Esophagus muscularis mucosa (tissue), 4 donors: ENCODE measurements at regions not wholly inside any gene's neighbourhood (a gene's known extent, or its start where the extent isn't known, plus 50 kb on each side); places are given as distances from the start of the nearest gene placed in this dataset.

ENCODE experiments used
- DNase-seq: peaks from one replicate; pipeline ENCODE4 v3.0.0-alpha.2; 2017; ENCODE audit errors: extremely low spot score
- H3K27ac ChIP-seq, 4 donors: fragments of 200-600 bp; sonication (generic); replicated peaks in 1 of 4; 1 replicate in 3 of 4; 2 replicates in 1 of 4; pipeline ENCODE4 v1.5.1; 2016 to 2019; ENCODE audit warnings: mild to moderate bottlenecking in 1 of 4
- H3K27me3 ChIP-seq, 4 donors: fragments of 200-600 bp; sonication (generic); one replicate each; pipeline versions ENCODE4 v1.5.1 to v1.6.0; 2016 to 2019
- H3K36me3 ChIP-seq, 4 donors: fragments of 200-600 bp; sonication (generic); one replicate each; pipeline ENCODE4 v1.5.1; 2016 to 2019
- H3K4me1 ChIP-seq, 4 donors: fragments of 200-600 bp; sonication (generic); one replicate each; pipeline ENCODE4 v1.5.1; 2016 to 2019
- H3K4me3 ChIP-seq, 4 donors: fragments of 200-600 bp; sonication (generic); 1 replicate in 2 of 4; 2 replicates in 2 of 4; pipeline ENCODE4 v1.5.1; 2016 to 2019; ENCODE audit warnings: mild to moderate bottlenecking in 4 of 4, moderate library complexity in 1 of 4
- H3K9me3 ChIP-seq, 4 donors: fragments of 200-600 bp; sonication (generic); 1 replicate in 3 of 4; 2 replicates in 1 of 4; pipeline ENCODE4 v1.5.1; 2016 to 2019
- EP300 ChIP-seq: sonication (generic); formaldehyde crosslinking; IDR thresholded peaks from one replicate; pipeline ENCODE4 v1.6.1; 2017; ENCODE audit warnings: antibody characterized with exemption
- POLR2A ChIP-seq: fragments of 450-650 bp; IDR thresholded peaks from one replicate; pipeline ENCODE4 v1.6.1; 2017; ENCODE audit warnings: antibody characterized with exemption, moderate library complexity, mild to moderate bottlenecking, low read depth
- POLR2AphosphoS5 ChIP-seq, 2 donors: sonication (generic); formaldehyde crosslinking; IDR thresholded peaks; one replicate each; pipeline ENCODE4 v1.6.1; 2017; ENCODE audit warnings: antibody characterized with exemption in 2 of 2
- WGBS: methylation state at CpG from one replicate; pipeline ENCODE4 v1.1.5; 2018; 5-methylcytosine and 5-hydroxymethylcytosine counted together
- intact Hi-C: fragments of 100-400 bp; cut with DNase I; formaldehyde crosslinking; loops from one replicate; pipeline ENCODE4 v1.15.1; 2023
- TF ChIP-seq, protein P1 (sequence below), 3 experiments: fragments of 200-600 bp in 2 of 3; fragments of 450-650 bp in 1 of 3; sonication (generic) in 2 of 3; IDR thresholded peaks; one replicate each; pipeline ENCODE4 v1.5.1; 2017 to 2019; ENCODE audit warnings: antibody characterized with exemption in 3 of 3, mild to moderate bottlenecking in 2 of 3, moderate library complexity in 1 of 3

DNA sequence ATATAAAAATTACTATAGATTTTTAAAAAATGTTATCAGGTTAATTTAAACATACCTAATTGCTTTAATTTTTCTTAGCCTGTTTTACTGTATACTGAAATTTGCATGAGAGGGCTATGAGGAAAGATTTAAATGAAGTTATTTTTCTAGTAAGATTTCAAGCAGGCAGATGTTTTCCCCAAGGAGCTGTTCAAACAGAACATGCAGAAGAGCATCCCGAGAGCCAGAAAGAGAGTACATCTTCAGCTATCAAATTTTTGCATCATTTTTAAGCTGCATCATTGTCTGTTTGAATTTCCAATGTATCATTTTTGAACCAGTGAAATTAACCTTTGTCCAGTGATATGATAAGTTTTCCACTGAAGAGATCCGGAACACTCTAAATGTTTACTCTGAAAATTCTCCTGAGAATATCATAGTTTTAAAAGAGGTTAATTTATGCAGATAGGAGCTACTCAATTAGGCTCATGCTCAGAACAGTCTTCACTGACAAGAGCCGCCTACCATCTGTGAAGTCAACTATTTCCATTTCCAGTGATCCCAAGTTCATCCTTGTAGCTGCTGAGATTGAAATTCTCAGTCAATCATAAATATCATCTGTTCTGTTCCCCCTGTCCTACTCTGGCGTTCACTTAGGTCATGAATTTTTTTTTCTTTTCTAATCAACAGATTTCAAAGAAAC lies 467.7 kb upstream of the NBEA start:
- 72% methylated on average over 4 of the region's 4 CpGs for WGBS

DNA sequence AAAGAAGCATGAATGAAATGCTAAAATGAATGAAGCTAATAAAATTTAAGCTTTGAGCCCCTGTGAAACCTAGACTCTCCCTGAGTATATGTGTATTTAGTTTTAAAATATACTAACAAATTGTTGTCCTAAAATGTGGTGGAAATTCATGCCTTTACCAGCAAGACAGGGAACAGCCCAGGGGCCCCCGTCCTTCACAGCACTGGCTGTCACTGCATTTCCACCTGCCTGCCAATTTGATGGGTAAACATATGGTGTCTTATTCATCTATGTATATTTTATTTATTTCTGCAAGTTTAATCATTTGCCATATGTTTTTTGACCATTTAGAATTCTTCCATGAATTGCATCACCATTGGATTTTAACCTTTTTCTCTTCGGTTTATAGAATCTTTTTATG lies 463.7 kb upstream of the NBEA start:
- Histone ChIP-seq H3K36me3 (no peaks in the 10 kb centered on the region), H3K4me1 (peaks cover 0 to 4% (median 0%) of the 10 kb centered on the region in 4 donors), H3K4me3 (no peak overlapping the region), H3K27me3 (no peaks in the 10 kb centered on the region), H3K9me3 (no peaks in the 10 kb centered on the region), H3K27ac (no peak overlapping the region)
- intact Hi-C loops = no loop called here
- DNase-seq = no peak
- 90% methylated on average over 2 of the region's 2 CpGs for WGBS
- TF ChIP-seq POLR2AphosphoS5 (IDR thresholded peaks at IDR 0.05) (no peak), POLR2A (no peak), EP300 (no peak)
- TF ChIP-seq, protein P1, sequence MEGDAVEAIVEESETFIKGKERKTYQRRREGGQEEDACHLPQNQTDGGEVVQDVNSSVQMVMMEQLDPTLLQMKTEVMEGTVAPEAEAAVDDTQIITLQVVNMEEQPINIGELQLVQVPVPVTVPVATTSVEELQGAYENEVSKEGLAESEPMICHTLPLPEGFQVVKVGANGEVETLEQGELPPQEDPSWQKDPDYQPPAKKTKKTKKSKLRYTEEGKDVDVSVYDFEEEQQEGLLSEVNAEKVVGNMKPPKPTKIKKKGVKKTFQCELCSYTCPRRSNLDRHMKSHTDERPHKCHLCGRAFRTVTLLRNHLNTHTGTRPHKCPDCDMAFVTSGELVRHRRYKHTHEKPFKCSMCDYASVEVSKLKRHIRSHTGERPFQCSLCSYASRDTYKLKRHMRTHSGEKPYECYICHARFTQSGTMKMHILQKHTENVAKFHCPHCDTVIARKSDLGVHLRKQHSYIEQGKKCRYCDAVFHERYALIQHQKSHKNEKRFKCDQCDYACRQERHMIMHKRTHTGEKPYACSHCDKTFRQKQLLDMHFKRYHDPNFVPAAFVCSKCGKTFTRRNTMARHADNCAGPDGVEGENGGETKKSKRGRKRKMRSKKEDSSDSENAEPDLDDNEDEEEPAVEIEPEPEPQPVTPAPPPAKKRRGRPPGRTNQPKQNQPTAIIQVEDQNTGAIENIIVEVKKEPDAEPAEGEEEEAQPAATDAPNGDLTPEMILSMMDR (IDR thresholded peaks at IDR 0.05) = no peak

More for the DNA sequence above, 467.7 kb upstream of the NBEA start:
- Histone ChIP-seq H3K27ac (no peak overlapping the region), H3K9me3 (no peaks in the 10 kb centered on the region), H3K36me3 (no peaks in the 10 kb centered on the region), H3K4me3 (no peak overlapping the region), H3K27me3 (no peaks in the 10 kb centered on the region), H3K4me1 (peaks cover 0 to 6% (median 1%) of the 10 kb centered on the region in 4 donors)
- no peak for TF ChIP-seq POLR2AphosphoS5 (IDR thresholded peaks at IDR 0.05)
- TF ChIP-seq EP300 = no peak
- TF ChIP-seq, protein P1 (IDR thresholded peaks at IDR 0.05) = no peak
- no peak for TF ChIP-seq POLR2A
- DNase-seq = no peak
- intact Hi-C loops = no loop called here

DNA sequence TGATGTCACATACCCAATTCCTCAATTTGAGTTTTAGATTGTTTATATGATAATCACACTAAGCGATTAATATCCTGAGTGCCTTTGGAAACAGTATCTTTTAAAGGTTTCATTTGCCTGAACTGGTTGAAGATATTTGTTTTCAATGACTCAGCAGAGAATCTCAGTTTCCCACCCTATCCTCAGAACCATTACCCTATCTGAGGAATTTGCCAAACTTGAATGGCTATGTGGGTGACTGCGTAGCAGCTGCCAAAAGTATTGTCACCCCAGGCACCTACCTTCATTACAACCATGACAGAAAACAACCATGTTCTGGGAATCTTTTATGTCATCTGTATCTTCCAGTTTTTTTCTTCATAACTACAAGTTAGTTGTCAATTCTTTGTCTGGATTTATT lies 440.1 kb upstream of the NBEA start:
- Histone ChIP-seq H3K9me3 (no peaks in the 10 kb centered on the region), H3K27me3 (no peaks in the 10 kb centered on the region), H3K4me1 (no peaks in the 10 kb centered on the region), H3K36me3 (no peaks in the 10 kb centered on the region), H3K27ac (no peak overlapping the region), H3K4me3 (no peak overlapping the region)
- DNase-seq = no peak
- 100% methylated on average over 2 of the region's 2 CpGs for WGBS
- TF ChIP-seq POLR2A (no peak), POLR2AphosphoS5 (IDR thresholded peaks at IDR 0.05) (no peak), EP300 (no peak)
- TF ChIP-seq, protein P1 (IDR thresholded peaks at IDR 0.05) = no peak
- intact Hi-C loops = no loop called here

DNA sequence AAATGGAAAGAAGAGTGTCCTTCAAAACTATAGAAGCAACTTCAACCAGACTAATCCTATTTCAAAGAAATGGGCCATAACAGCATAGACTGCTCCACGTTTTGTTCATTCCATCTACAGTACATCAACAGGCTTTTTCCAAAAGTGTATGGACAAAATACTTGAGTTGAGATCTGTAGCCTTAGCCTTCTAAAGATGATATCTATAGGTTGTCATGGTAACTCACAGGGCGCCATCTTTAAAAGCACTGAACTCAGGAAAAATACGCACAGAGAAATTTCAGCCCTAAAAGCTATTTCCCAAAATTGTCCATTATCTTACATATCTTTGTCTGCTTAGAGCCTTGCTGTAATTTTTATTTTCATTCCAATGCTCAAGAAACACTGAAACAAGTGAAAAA lies 439.4 kb upstream of the NBEA start:
- DNase-seq = no peak
- no peaks in the 10 kb centered on the region for H3K27me3 ChIP-seq
- H3K27ac ChIP-seq = no peak overlapping the region
- TF ChIP-seq EP300 (no peak), POLR2AphosphoS5 (IDR thresholded peaks at IDR 0.05) (no peak), POLR2A (no peak)
- TF ChIP-seq, protein P1 (IDR thresholded peaks at IDR 0.05) = no peak
- H3K9me3 ChIP-seq = no peaks in the 10 kb centered on the region
- no peaks in the 10 kb centered on the region for H3K36me3 ChIP-seq
- intact Hi-C loops = no loop called here
- no peak overlapping the region for H3K4me3 ChIP-seq
- 94% methylated on average over 3 of the region's 3 CpGs for WGBS
- H3K4me1 ChIP-seq = no peaks in the 10 kb centered on the region

DNA sequence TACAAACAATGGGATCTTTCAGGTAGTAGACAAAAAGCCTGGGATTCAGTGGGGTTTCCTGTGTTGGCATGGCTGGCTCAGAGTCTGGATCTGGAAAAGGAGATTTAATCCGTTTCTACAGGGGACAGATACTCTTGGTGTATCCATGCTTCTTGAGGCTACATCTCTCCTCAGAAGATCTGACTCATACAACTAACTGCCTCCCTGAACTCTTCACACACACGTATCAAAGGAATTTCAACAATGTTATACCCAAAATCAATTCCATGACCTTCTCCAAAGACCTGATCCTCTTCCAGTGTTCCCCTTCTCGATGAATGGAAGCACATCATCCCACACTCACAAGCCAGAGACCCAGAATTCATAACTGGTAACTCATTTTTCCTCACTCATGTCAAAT lies 435.3 kb upstream of the NBEA start:
- Histone ChIP-seq H3K4me1 (no peaks in the 10 kb centered on the region), H3K36me3 (no peaks in the 10 kb centered on the region), H3K27ac (no peak overlapping the region), H3K4me3 (no peak overlapping the region), H3K27me3 (no peaks in the 10 kb centered on the region), H3K9me3 (no peaks in the 10 kb centered on the region)
- intact Hi-C loops = no loop called here
- 95% methylated on average over 3 of the region's 3 CpGs for WGBS
- DNase-seq = no peak
- no peak for TF ChIP-seq EP300
- no peak for TF ChIP-seq POLR2A
- no peak for TF ChIP-seq POLR2AphosphoS5 (IDR thresholded peaks at IDR 0.05)
